Panc1 (cell line): ENCODE measurements at regions not wholly inside any gene's neighbourhood (a gene's known extent, or its start where the extent isn't known, plus 50 kb on each side); places are given as distances from the start of the nearest gene placed in this dataset.

Experiments
- ATAC-seq: fragments of 200-7000 bp; cut with Tn5 transposase; 2 replicates; pipeline ENCODE4 v1.9.1; 2020; ENCODE audit warnings: mild to moderate bottlenecking, moderate library complexity
- BruUV-seq: library from RNA; stranded (reverse); fragments of 400-500 nt; replicated peaks from 2 replicates; lab custom pipeline; 2021; lab: Mats Ljungman, UMichigan
- CTCF ChIA-PET: fragments of 300-600 bp; sonication (Branson Sonifier 250); formaldehyde crosslinking; loops from one replicate; lab custom pipeline; 2022; ENCODE audit warnings: antibody characterized with exemption; lab: Charles Lee
- POLR2A ChIA-PET: fragments of 300-600 bp; sonication (Branson Sonifier 250); formaldehyde crosslinking; loops from one replicate; lab custom pipeline; 2022; ENCODE audit warnings: antibody characterized with exemption; lab: Charles Lee
- DNase-seq: peaks from one replicate; pipeline ENCODE4 v3.0.0-alpha.2; 2010; ENCODE audit warnings: low read depth, low spot score
- H3K27ac ChIP-seq: 2 replicates; pipeline ENCODE4 v1.5.1; 2011; ENCODE audit warnings: mild to moderate bottlenecking, low read length, inconsistent platforms
- H3K27me3 ChIP-seq: fragments of 200-500 bp; sonication (Bioruptor generic); 2 replicates; pipeline ENCODE4 v1.6.0; 2014; ENCODE audit warnings: low read length, inconsistent platforms; ENCODE audit not compliant: control insufficient read depth, insufficient read depth
- H3K36me3 ChIP-seq: fragments of 200-500 bp; sonication (Bioruptor generic); 2 replicates; pipeline ENCODE4 v1.5.1; 2014; ENCODE audit warnings: inconsistent platforms, mild to moderate bottlenecking, low read length, moderate library complexity; ENCODE audit not compliant: control insufficient read depth, insufficient read depth
- H3K4me1 ChIP-seq: 2 replicates; pipeline ENCODE4 v1.5.1; 2011; ENCODE audit warnings: inconsistent platforms, mild to moderate bottlenecking, low read length, moderate library complexity; ENCODE audit not compliant: control insufficient read depth, insufficient read depth
- H3K4me3 ChIP-seq, 2 experiments: 2 replicates each; pipeline ENCODE4 v1.5.1; 2011 to 2012; ENCODE audit warnings: low read depth in 2 of 2, low read length in 2 of 2, mild to moderate bottlenecking in 2 of 2, inconsistent platforms in 1 of 2, moderate library complexity in 1 of 2
- H3K9me3 ChIP-seq: fragments of 200-500 bp; sonication (Bioruptor generic); 2 replicates; pipeline ENCODE4 v1.5.1; 2014; ENCODE audit warnings: low read depth, mild to moderate bottlenecking, inconsistent platforms, low read length, moderate library complexity; ENCODE audit not compliant: control insufficient read depth, insufficient read depth
- POLR2AphosphoS5 ChIP-seq: IDR thresholded peaks from 2 replicates; pipeline ENCODE4 v1.6.1; 2012; ENCODE audit warnings: mild to moderate bottlenecking, low read depth, low read length, moderate library complexity
- SIN3A ChIP-seq: IDR thresholded peaks from 2 replicates; pipeline ENCODE4 v1.6.1; 2012; ENCODE audit warnings: low read depth, mild to moderate bottlenecking, low read length, moderate library complexity, borderline replicate concordance; ENCODE audit not compliant: insufficient read depth
- TCF7L2 ChIP-seq: IDR thresholded peaks from 2 replicates; pipeline ENCODE4 v1.6.1; 2011; ENCODE audit warnings: mild to moderate bottlenecking, low read depth, low read length, inconsistent platforms
- in situ Hi-C: cut with HindIII; loops from 2 replicates; pipeline ENCODE4 v1.10.0; 2016; ENCODE audit warnings: low sequenced_read_pairs, low pct_unique_long_range_greater_than_20kb
- intact Hi-C: fragments of 100-400 bp; cut with micrococcal nuclease; formaldehyde crosslinking; loops from one replicate; pipeline ENCODE4 v1.10.0; 2022; ENCODE audit not compliant: unreplicated experiment
- TF ChIP-seq, protein P1 (sequence below), 2 experiments: IDR thresholded peaks; 2 replicates each; pipeline ENCODE4 v1.6.1; 2011 to 2012; ENCODE audit warnings: low read depth in 2 of 2, control low read depth in 1 of 2, low read length in 1 of 2, mild to moderate bottlenecking in 1 of 2, moderate library complexity in 1 of 2; ENCODE audit not compliant: insufficient read depth in 1 of 2
- TF ChIP-seq, protein P2 (sequence below): fragments of 450-650 bp; IDR thresholded peaks from 2 replicates; pipeline ENCODE4 v1.5.1; 2017; ENCODE audit warnings: mild to moderate bottlenecking

DNA sequence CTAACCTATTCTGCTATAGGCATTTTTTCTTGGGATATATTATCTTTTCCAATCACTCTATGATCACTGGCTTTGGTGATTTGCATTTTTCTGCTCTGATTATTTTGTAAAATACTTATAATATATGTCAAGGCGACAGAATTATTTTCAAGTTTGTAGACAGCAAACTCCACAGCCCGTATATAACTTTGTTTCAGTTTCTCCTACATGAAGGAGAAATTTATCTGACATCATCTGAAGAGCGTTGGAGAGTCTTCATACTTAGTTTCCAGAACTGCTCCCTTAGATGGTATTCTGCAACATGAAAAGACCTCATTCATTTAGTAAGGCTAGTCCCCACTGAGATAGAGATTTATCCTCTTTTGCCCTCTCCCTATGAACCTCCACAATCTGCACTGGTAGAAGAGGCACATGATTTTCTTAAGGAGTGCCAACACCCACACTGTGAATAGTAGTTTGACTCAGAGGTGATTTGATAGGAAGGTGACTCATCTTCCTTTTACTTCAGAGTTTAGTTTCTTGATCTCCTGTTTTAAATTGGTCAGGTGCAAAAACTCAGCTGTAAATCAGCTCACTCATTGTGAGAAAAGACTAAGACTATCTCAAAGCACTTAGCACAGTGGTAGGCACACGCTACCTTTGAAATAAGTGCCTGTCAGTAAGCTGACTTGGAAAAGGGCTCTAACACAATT, 1848.6 kb upstream of the CELF4 start:
- no peak overlapping the region for H3K27ac ChIP-seq
- H3K4me1 ChIP-seq, result no peaks in the 10 kb centered on the region
- H3K4me3 ChIP-seq, result no peak overlapping the region
- in situ Hi-C loops (no loop called here), intact Hi-C loops (no loop called here)
- no peaks in the 10 kb centered on the region for H3K9me3 ChIP-seq
- TF ChIP-seq TCF7L2 (no peak), POLR2AphosphoS5 (no peak), SIN3A (no peak)
- TF ChIP-seq, protein P1, sequence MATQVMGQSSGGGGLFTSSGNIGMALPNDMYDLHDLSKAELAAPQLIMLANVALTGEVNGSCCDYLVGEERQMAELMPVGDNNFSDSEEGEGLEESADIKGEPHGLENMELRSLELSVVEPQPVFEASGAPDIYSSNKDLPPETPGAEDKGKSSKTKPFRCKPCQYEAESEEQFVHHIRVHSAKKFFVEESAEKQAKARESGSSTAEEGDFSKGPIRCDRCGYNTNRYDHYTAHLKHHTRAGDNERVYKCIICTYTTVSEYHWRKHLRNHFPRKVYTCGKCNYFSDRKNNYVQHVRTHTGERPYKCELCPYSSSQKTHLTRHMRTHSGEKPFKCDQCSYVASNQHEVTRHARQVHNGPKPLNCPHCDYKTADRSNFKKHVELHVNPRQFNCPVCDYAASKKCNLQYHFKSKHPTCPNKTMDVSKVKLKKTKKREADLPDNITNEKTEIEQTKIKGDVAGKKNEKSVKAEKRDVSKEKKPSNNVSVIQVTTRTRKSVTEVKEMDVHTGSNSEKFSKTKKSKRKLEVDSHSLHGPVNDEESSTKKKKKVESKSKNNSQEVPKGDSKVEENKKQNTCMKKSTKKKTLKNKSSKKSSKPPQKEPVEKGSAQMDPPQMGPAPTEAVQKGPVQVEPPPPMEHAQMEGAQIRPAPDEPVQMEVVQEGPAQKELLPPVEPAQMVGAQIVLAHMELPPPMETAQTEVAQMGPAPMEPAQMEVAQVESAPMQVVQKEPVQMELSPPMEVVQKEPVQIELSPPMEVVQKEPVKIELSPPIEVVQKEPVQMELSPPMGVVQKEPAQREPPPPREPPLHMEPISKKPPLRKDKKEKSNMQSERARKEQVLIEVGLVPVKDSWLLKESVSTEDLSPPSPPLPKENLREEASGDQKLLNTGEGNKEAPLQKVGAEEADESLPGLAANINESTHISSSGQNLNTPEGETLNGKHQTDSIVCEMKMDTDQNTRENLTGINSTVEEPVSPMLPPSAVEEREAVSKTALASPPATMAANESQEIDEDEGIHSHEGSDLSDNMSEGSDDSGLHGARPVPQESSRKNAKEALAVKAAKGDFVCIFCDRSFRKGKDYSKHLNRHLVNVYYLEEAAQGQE (IDR thresholded peaks at IDR 0.05; ENCODE audit: insufficient read depth in 1 of 2, low read depth in 2 of 2, low read length in 1 of 2), result no peak
- no TSS peak for BruUV-seq
- ATAC-seq (no peak), DNase-seq (peak; percentile 61)
- POLR2A ChIA-PET, result interaction anchor here (0.6 kb wide), 1 partner anchor 11 kb away, joined by 6 read pairs; no protein-coding TSS in a partner anchor
- CTCF ChIA-PET, result no interaction called here
- H3K27me3 ChIP-seq, result no peaks in the 10 kb centered on the region
- H3K36me3 ChIP-seq, result no peaks in the 10 kb centered on the region

DNA sequence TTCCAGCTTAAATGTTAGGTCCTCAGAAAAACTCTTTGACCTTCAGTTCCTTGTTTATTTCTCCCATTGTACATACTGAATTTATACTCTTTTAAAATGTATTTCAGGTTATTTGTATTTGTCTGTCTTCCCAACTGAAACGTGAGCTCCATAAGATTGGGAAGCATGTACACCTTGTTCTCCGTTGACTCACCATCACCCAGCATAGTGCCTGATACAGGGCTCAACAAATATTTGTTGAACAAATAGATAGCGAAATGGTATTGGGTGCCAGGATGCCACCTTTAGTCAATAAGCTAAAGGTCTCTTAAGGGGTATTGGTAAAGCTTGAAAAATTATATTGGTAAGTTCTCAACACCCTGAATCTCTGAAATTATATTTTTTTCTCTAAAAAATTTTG, 1841.3 kb upstream of the CELF4 start:
- TF ChIP-seq, protein P1 (IDR thresholded peaks at IDR 0.05; ENCODE audit: insufficient read depth in 1 of 2, low read depth in 2 of 2, low read length in 1 of 2), result no peak
- TF ChIP-seq, protein P2, sequence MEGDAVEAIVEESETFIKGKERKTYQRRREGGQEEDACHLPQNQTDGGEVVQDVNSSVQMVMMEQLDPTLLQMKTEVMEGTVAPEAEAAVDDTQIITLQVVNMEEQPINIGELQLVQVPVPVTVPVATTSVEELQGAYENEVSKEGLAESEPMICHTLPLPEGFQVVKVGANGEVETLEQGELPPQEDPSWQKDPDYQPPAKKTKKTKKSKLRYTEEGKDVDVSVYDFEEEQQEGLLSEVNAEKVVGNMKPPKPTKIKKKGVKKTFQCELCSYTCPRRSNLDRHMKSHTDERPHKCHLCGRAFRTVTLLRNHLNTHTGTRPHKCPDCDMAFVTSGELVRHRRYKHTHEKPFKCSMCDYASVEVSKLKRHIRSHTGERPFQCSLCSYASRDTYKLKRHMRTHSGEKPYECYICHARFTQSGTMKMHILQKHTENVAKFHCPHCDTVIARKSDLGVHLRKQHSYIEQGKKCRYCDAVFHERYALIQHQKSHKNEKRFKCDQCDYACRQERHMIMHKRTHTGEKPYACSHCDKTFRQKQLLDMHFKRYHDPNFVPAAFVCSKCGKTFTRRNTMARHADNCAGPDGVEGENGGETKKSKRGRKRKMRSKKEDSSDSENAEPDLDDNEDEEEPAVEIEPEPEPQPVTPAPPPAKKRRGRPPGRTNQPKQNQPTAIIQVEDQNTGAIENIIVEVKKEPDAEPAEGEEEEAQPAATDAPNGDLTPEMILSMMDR, result no peak
- no peak for TF ChIP-seq TCF7L2
- TF ChIP-seq POLR2AphosphoS5, result no peak
- no peak for TF ChIP-seq SIN3A
- ChIA-PET CTCF (no interaction called here), POLR2A (no interaction called here)
- no peak overlapping the region for H3K4me3 ChIP-seq
- no peak overlapping the region for H3K27ac ChIP-seq
- no peak for DNase-seq
- no peaks in the 10 kb centered on the region for H3K4me1 ChIP-seq
- in situ Hi-C loops, result no loop called here
- no TSS peak for BruUV-seq
- no peaks in the 10 kb centered on the region for H3K27me3 ChIP-seq
- H3K9me3 ChIP-seq, result no peaks in the 10 kb centered on the region
- H3K36me3 ChIP-seq, result no peaks in the 10 kb centered on the region
- intact Hi-C loops, result no loop called here
- ATAC-seq, result no peak
